ENCODE measurements at regions not wholly inside any gene's neighbourhood (a gene's known extent, or its start where the extent isn't known, plus 50 kb on each side); places are given as distances from the start of the nearest gene placed in this dataset.

- no peaks in the 10 kb centered on the region for H4K20me1 ChIP-seq (ENCODE audit: insufficient read depth, poor library complexity, severe bottlenecking)
- no peaks in the 10 kb centered on the region for H3K36me3 ChIP-seq (replicated peaks; ENCODE audit: insufficient read depth, low read depth)
- no peak overlapping the region for H2AFZ ChIP-seq
- no peaks in the 10 kb centered on the region for H3K9me3 ChIP-seq (ENCODE audit: low read depth)
- no peak overlapping the region for H3K27ac ChIP-seq
- H3K27me3 ChIP-seq = no peaks in the 10 kb centered on the region
- H3K4me3 ChIP-seq = no peak overlapping the region
- peaks cover 7% of the 10 kb centered on the region for H3K79me2 ChIP-seq
- H3K9me2 ChIP-seq (replicated peaks; ENCODE audit: insufficient read depth) = no peaks in the 10 kb centered on the region
- WGBS (ENCODE audit: low lambda C conversion rate, missing lambda C conversion rate) = 88% methylated on average over 3 of the region's 3 CpGs
- TF ChIP-seq CTCF (IDR thresholded peaks at IDR 0.05; ENCODE audit: poor library complexity) (no peak), EZH2phosphoT487 (IDR thresholded peaks at IDR 0.05; ENCODE audit: low read depth, severe bottlenecking, unreplicated experiment) (no peak), EZH2 (IDR thresholded peaks at IDR 0.05; ENCODE audit: borderline replicate concordance) (no peak)
- DNase-seq (ENCODE audit: low spot score) = no peak
- peaks cover 29% of the 10 kb centered on the region for H3K4me1 ChIP-seq (ENCODE audit: insufficient read depth)
- no peak overlapping the region for H3K4me2 ChIP-seq
These were observed 82.3 kb downstream of the GLI2 start for GRCh38 chr2:120817956-120818325.

GRCh38 chr2:120818441-120818920 lies 82.8 kb downstream of the GLI2 start:
- Histone ChIP-seq H3K36me3 (replicated peaks; ENCODE audit: insufficient read depth, low read depth) (no peaks in the 10 kb centered on the region), H3K4me1 (ENCODE audit: insufficient read depth) (peaks cover 29% of the 10 kb centered on the region), H3K27me3 (no peaks in the 10 kb centered on the region), H2AFZ (no peak overlapping the region), H3K4me2 (no peak overlapping the region), H3K9me3 (ENCODE audit: low read depth) (no peaks in the 10 kb centered on the region), H3K27ac (no peak overlapping the region), H3K79me2 (peaks cover 7% of the 10 kb centered on the region), H4K20me1 (ENCODE audit: insufficient read depth, poor library complexity, severe bottlenecking) (no peaks in the 10 kb centered on the region), H3K4me3 (no peak overlapping the region), H3K9me2 (replicated peaks; ENCODE audit: insufficient read depth) (no peaks in the 10 kb centered on the region)
- DNase-seq (ENCODE audit: low spot score) = no peak
- 65% methylated on average over 10 of the region's 10 CpGs for WGBS (ENCODE audit: low lambda C conversion rate, missing lambda C conversion rate)
- TF ChIP-seq EZH2phosphoT487 (IDR thresholded peaks at IDR 0.05; ENCODE audit: low read depth, severe bottlenecking, unreplicated experiment) (no peak), CTCF (IDR thresholded peaks at IDR 0.05; ENCODE audit: poor library complexity) (no peak), EZH2 (IDR thresholded peaks at IDR 0.05; ENCODE audit: borderline replicate concordance) (no peak)

GRCh38 chr2:120819720-120820210 lies 84.1 kb downstream of the GLI2 start:
- no peaks in the 10 kb centered on the region for H3K9me3 ChIP-seq (ENCODE audit: low read depth)
- no peaks in the 10 kb centered on the region for H3K9me2 ChIP-seq (replicated peaks; ENCODE audit: insufficient read depth)
- no peak for DNase-seq (ENCODE audit: low spot score)
- no peak overlapping the region for H2AFZ ChIP-seq
- H3K27ac ChIP-seq = peak overlapping the region; percentile 90
- H3K4me2 ChIP-seq = peak overlapping the region; percentile 69
- TF ChIP-seq EZH2 (IDR thresholded peaks at IDR 0.05; ENCODE audit: borderline replicate concordance) (no peak), CTCF (IDR thresholded peaks at IDR 0.05; ENCODE audit: poor library complexity) (no peak), EZH2phosphoT487 (IDR thresholded peaks at IDR 0.05; ENCODE audit: low read depth, severe bottlenecking, unreplicated experiment) (no peak)
- H3K4me3 ChIP-seq = no peak overlapping the region
- peaks cover 7% of the 10 kb centered on the region for H3K79me2 ChIP-seq
- no peaks in the 10 kb centered on the region for H3K27me3 ChIP-seq
- 72% methylated on average over 5 of the region's 5 CpGs for WGBS (ENCODE audit: low lambda C conversion rate, missing lambda C conversion rate)
- H3K4me1 ChIP-seq (ENCODE audit: insufficient read depth) = peaks cover 29% of the 10 kb centered on the region
- H4K20me1 ChIP-seq (ENCODE audit: insufficient read depth, poor library complexity, severe bottlenecking) = no peaks in the 10 kb centered on the region
- H3K36me3 ChIP-seq (replicated peaks; ENCODE audit: insufficient read depth, low read depth) = no peaks in the 10 kb centered on the region
